SK-N-SH (cell line): ENCODE measurements at regions not wholly inside any gene's neighbourhood (a gene's known extent, or its start where the extent isn't known, plus 50 kb on each side); places are given as distances from the start of the nearest gene placed in this dataset.

Source experiments
- CTCF ChIA-PET: fragments of 300-600, 350-600 bp; formaldehyde crosslinking; extraction: SDS; loops from one replicate; lab custom pipeline; 2021; lab: Yijun Ruan, JAX
- POLR2A ChIA-PET: fragments of 350-600 bp; sonication (Branson Sonifier 250); formaldehyde crosslinking; extraction: SDS; loops from one replicate; lab custom pipeline; 2020; ENCODE audit warnings: antibody characterized with exemption, inconsistent platforms; lab: Yijun Ruan, JAX
- DNase-seq: peaks from one replicate; pipeline ENCODE4 v3.0.0; 2012
- H2AFZ ChIP-seq: fragments of 200-600 bp; sonication (generic); 2 replicates; pipeline ENCODE4 v1.8.1; 2016; ENCODE audit warnings: antibody characterized with exemption, mild to moderate bottlenecking, low read depth
- H3F3A ChIP-seq: fragments of 200-600 bp; sonication (generic); replicated peaks from 2 replicates; pipeline ENCODE3; 2016; ENCODE audit warnings: antibody characterized with exemption, mild to moderate bottlenecking; ENCODE audit not compliant: insufficient read depth
- H3K27ac ChIP-seq, 2 experiments: fragments of 200-500 bp in 1 of 2; fragments of 200-600 bp in 1 of 2; sonication (Bioruptor generic) in 1 of 2; sonication (generic), shearing (Covaris generic) in 1 of 2; 2 replicates each; pipeline versions ENCODE4 v1.5.1 to v1.6.1; 2014 to 2016; ENCODE audit warnings: low read depth in 2 of 2, inconsistent platforms in 1 of 2, low read length in 1 of 2, mild to moderate bottlenecking in 1 of 2, mixed read lengths in 1 of 2
- H3K27me3 ChIP-seq: fragments of 200-600 bp; sonication (generic), shearing (Covaris generic); 2 replicates; pipeline ENCODE4 v1.6.1; 2016; ENCODE audit warnings: mixed run types; ENCODE audit not compliant: insufficient read depth
- H3K36me3 ChIP-seq, 2 experiments: fragments of 200-500 bp in 1 of 2; fragments of 200-600 bp in 1 of 2; sonication (Bioruptor generic) in 1 of 2; sonication (generic) in 1 of 2; replicated peaks in 1 of 2; 2 replicates each; pipeline versions ENCODE3 to v1.5.1; 2014 to 2016; ENCODE audit warnings: low read length in 1 of 2, mild to moderate bottlenecking in 1 of 2; ENCODE audit not compliant: insufficient read depth in 2 of 2, control insufficient read depth in 1 of 2
- H3K4me1 ChIP-seq, 2 experiments: fragments of 200-500 bp in 1 of 2; fragments of 200-600 bp in 1 of 2; sonication (Bioruptor generic) in 1 of 2; sonication (generic), shearing (Covaris generic) in 1 of 2; 2 replicates each; pipeline versions ENCODE4 v1.5.1 to v1.6.1; 2014 to 2016; ENCODE audit warnings: low read depth in 1 of 2, low read length in 1 of 2, mixed run types in 1 of 2; ENCODE audit not compliant: insufficient read depth in 2 of 2, control insufficient read depth in 1 of 2
- H3K4me2 ChIP-seq: fragments of 200-600 bp; sonication (generic), shearing (Covaris generic); 2 replicates; pipeline ENCODE4 v1.6.1; 2017; ENCODE audit warnings: mixed run types
- H3K4me3 ChIP-seq, 2 experiments: fragments of 200-500 bp in 1 of 2; fragments of 200-600 bp in 1 of 2; sonication (Bioruptor generic) in 1 of 2; sonication (generic), shearing (Covaris generic) in 1 of 2; 2 replicates each; pipeline versions ENCODE4 v1.5.1 to v1.8.1; 2014 to 2016; ENCODE audit warnings: low read depth in 2 of 2, inconsistent platforms in 1 of 2, low read length in 1 of 2, mild to moderate bottlenecking in 1 of 2, mixed read lengths in 1 of 2, moderate library complexity in 1 of 2
- H3K79me2 ChIP-seq: fragments of 200-600 bp; sonication (generic); 2 replicates; pipeline ENCODE4 v1.8.1; 2017; ENCODE audit warnings: mild to moderate bottlenecking; ENCODE audit not compliant: insufficient read depth
- H3K9ac ChIP-seq: fragments of 200-600 bp; sonication (generic); 2 replicates; pipeline ENCODE4 v1.6.1; 2017; ENCODE audit warnings: mixed run types
- H3K9me2 ChIP-seq: fragments of 200-600 bp; sonication (generic); 2 replicates; pipeline ENCODE4 v1.6.1; 2017; ENCODE audit warnings: mixed run types
- H3K9me3 ChIP-seq: fragments of 200-600 bp; sonication (generic); 2 replicates; pipeline ENCODE4 v1.6.1; 2017; ENCODE audit warnings: mixed run types, mild to moderate bottlenecking, moderate library complexity
- H4K20me1 ChIP-seq: fragments of 200-600 bp; sonication (generic); 2 replicates; pipeline ENCODE4 v1.6.1; 2017; ENCODE audit warnings: mild to moderate bottlenecking, mixed run types; ENCODE audit not compliant: insufficient read depth
- EZH2phosphoT487 ChIP-seq: fragments of 200-600 bp; sonication (generic); IDR thresholded peaks from 2 replicates; pipeline ENCODE4 v1.6.1; 2017; ENCODE audit warnings: low read depth, mixed run types, mild to moderate bottlenecking, antibody characterized with exemption, moderate library complexity, borderline replicate concordance
- FOXM1 ChIP-seq: IDR thresholded peaks from 2 replicates; pipeline ENCODE4 v1.4.0; 2012; ENCODE audit warnings: low read depth, mild to moderate bottlenecking
- MEF2A ChIP-seq: IDR thresholded peaks from 2 replicates; pipeline ENCODE4 v1.4.0; 2012; ENCODE audit warnings: low read depth, borderline replicate concordance
- PBX3 ChIP-seq: IDR thresholded peaks from 2 replicates; pipeline ENCODE4; 2012
- RCOR1 ChIP-seq: fragments of 150-350 bp; IDR thresholded peaks from 2 replicates; pipeline ENCODE4 v1.6.1; 2017; ENCODE audit warnings: antibody characterized with exemption, low read length
- SIN3A ChIP-seq: IDR thresholded peaks from 2 replicates; pipeline ENCODE4 v1.6.1; 2012; ENCODE audit warnings: low read depth, mild to moderate bottlenecking, low read length, moderate library complexity, borderline replicate concordance
- TAF1 ChIP-seq: IDR thresholded peaks from 2 replicates; pipeline ENCODE4 v1.6.1; 2012; ENCODE audit warnings: low read depth, mild to moderate bottlenecking, low read length, moderate library complexity, borderline replicate concordance
- TCF12 ChIP-seq: IDR thresholded peaks from 2 replicates; pipeline ENCODE4 v1.4.0; 2012
- WGBS: methylation state at CpG from one replicate; pipeline ENCODE4 v1.1.6; 2017; ENCODE audit warnings: low lambda C conversion rate; 5-methylcytosine and 5-hydroxymethylcytosine counted together
- TF ChIP-seq, protein P1 (sequence below): IDR thresholded peaks from 2 replicates; pipeline ENCODE4 v1.4.0; 2012; ENCODE audit warnings: low read depth, borderline replicate concordance

- TF ChIP-seq TAF1 (no peak), EZH2phosphoT487 (no peak)
- TF ChIP-seq, all 33 proteins: peak for 0
Observed at GRCh38 chr22:47987885-47988515, 1225.5 kb downstream of the TBC1D22A start (continued).

DNA sequence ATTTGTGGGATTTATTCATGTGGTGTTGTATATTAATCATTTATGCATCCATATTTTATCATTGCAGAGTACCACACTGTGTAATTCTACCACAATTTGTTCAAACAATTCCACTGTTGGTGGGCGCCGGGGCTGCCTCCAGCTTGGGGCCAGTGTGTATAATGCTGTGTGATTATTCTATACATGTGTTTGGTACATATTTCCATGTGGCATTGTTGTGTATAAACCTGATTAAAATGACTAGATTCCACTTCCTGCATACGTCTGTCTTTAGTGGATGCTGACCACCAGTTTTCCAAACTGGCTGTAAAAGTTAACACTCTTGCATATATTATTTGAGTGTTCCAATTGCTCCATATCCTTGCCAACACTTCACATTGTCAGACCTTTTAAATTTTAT is 1213.8 kb downstream of the TBC1D22A start:
- no peak overlapping the region for H3K9ac ChIP-seq
- H3K79me2 ChIP-seq = no peaks in the 10 kb centered on the region
- CTCF ChIA-PET = no interaction called here
- no peak overlapping the region for H3K4me2 ChIP-seq
- no peaks in the 10 kb centered on the region for H3F3A ChIP-seq
- POLR2A ChIA-PET = no interaction called here
- H3K27ac ChIP-seq = no peak overlapping the region
- WGBS = 12% methylated on average over 3 of the region's 3 CpGs
- no peaks in the 10 kb centered on the region for H3K36me3 ChIP-seq
- no peak for DNase-seq
- no peak overlapping the region for H2AFZ ChIP-seq
- no peaks in the 10 kb centered on the region for H3K27me3 ChIP-seq
- no peaks in the 10 kb centered on the region for H3K9me2 ChIP-seq
- 0 out of 2 replicates have a peak, but pooled peaks cover 9% of the 10 kb centered on the region for H3K9me3 ChIP-seq
- H3K4me3 ChIP-seq = no peak overlapping the region
- H3K4me1 ChIP-seq = no peaks in the 10 kb centered on the region
- TF ChIP-seq RCOR1 (no peak), TCF12 (no peak)
- H4K20me1 ChIP-seq = no peaks in the 10 kb centered on the region

DNA sequence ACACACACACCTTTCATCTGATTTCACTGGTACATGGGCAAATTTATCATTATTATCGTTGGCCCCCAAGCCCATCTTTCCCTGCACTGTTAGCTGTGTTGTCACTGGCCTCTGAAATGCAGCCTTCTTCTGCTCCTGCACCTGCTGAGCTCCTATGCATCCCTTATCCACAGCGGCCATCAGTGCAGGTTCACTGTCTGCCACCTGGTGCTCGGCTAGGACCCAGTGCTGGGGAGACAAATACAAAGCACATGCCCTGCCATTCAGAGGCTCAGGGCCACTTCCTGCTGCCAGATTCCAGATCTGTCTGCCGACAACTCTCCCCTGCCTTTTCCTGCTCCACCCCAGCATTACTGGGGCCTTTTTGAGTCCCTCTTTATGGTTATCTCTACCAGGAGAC is 1205.4 kb downstream of the TBC1D22A start:
- Histone ChIP-seq H3K9me2 (no peaks in the 10 kb centered on the region), H3K9ac (no peak overlapping the region), H3K4me3 (no peak overlapping the region), H3F3A (no peaks in the 10 kb centered on the region)
- 15% methylated on average over 4 of the region's 4 CpGs for whole genome bisulfite sequencing
- TF ChIP-seq FOXM1 = no peak
- TF ChIP-seq, all 33 proteins: peak for 0
- no peak for DNase-seq
- H3K4me1 ChIP-seq = no peaks in the 10 kb centered on the region
- ChIA-PET CTCF (no interaction called here), POLR2A (no interaction called here)
- H3K36me3 ChIP-seq = no peaks in the 10 kb centered on the region
- no peaks in the 10 kb centered on the region; the same call in 1 of the 2 replicates for H3K27me3 ChIP-seq
- no peaks in the 10 kb centered on the region for H3K79me2 ChIP-seq
- H4K20me1 ChIP-seq = no peaks in the 10 kb centered on the region
- no peaks in the 10 kb centered on the region for H3K9me3 ChIP-seq
- no peak overlapping the region for H3K4me2 ChIP-seq
- H2AFZ ChIP-seq = no peak overlapping the region
- H3K27ac ChIP-seq = no peak overlapping the region

DNA sequence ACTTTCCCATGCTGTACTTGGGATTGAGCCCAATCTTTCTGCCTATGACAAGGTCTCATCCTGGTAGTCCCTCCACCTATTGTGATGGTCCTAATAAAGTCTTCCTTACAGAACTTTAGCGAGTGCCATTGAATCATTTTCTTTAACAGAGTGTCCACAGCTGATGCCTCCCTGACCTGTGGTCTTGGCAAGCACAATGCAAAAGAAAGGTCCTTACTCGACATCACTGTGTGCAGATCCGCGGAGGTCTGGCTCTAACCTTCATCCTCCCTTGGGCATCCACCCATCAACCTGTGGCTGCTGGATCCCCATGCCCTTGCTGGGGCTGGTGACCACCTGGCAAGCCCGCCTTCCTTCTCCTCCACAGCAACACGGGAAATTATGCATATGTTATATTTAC is 1203.9 kb downstream of the TBC1D22A start:
- H4K20me1 ChIP-seq = no peaks in the 10 kb centered on the region
- no peaks in the 10 kb centered on the region for H3F3A ChIP-seq
- no peak overlapping the region for H3K4me2 ChIP-seq
- POLR2A ChIA-PET = no interaction called here
- H3K9me3 ChIP-seq = no peaks in the 10 kb centered on the region
- H2AFZ ChIP-seq = no peak overlapping the region
- H3K79me2 ChIP-seq = no peaks in the 10 kb centered on the region
- TF ChIP-seq, protein P1, sequence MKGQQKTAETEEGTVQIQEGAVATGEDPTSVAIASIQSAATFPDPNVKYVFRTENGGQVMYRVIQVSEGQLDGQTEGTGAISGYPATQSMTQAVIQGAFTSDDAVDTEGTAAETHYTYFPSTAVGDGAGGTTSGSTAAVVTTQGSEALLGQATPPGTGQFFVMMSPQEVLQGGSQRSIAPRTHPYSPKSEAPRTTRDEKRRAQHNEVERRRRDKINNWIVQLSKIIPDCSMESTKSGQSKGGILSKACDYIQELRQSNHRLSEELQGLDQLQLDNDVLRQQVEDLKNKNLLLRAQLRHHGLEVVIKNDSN = no peak
- TF ChIP-seq PBX3 (no peak), EZH2phosphoT487 (no peak), SIN3A (no peak), MEF2A (no peak), RCOR1 (no peak)
- no peaks in the 10 kb centered on the region for H3K9me2 ChIP-seq
- no peak for DNase-seq
- no peaks in the 10 kb centered on the region; the same call in 1 of the 2 replicates for H3K27me3 ChIP-seq
- H3K4me3 ChIP-seq = no peak overlapping the region
- H3K9ac ChIP-seq = no peak overlapping the region
- H3K27ac ChIP-seq = no peak overlapping the region
- H3K4me1 ChIP-seq = no peaks in the 10 kb centered on the region
- CTCF ChIA-PET = no interaction called here
- 2% methylated on average over 6 of the region's 6 CpGs for WGBS
- H3K36me3 ChIP-seq = no peaks in the 10 kb centered on the region
